Esophagus muscularis mucosa (tissue), 3 donors: ENCODE measurements at regions not wholly inside any gene's neighbourhood (a gene's known extent, or its start where the extent isn't known, plus 50 kb on each side); places are given as distances from the start of the nearest gene placed in this dataset.

Experiments used
- CTCF ChIP-seq, 3 experiments: fragments of 200-600 bp in 2 of 3; fragments of 450-650 bp in 1 of 3; sonication (generic) in 2 of 3; IDR thresholded peaks; one replicate each; pipeline ENCODE4 v1.5.1; 2017 to 2019; ENCODE audit warnings: antibody characterized with exemption in 3 of 3, mild to moderate bottlenecking in 2 of 3, moderate library complexity in 1 of 3
- POLR2A ChIP-seq: fragments of 450-650 bp; IDR thresholded peaks from one replicate; pipeline ENCODE4 v1.6.1; 2017; ENCODE audit warnings: antibody characterized with exemption, moderate library complexity, mild to moderate bottlenecking, low read depth
- POLR2AphosphoS5 ChIP-seq, 2 donors: sonication (generic); formaldehyde crosslinking; IDR thresholded peaks; one replicate each; pipeline ENCODE4 v1.6.1; 2017; ENCODE audit warnings: antibody characterized with exemption in 2 of 2

- TF ChIP-seq POLR2A (no peak), CTCF (IDR thresholded peaks at IDR 0.05) (no peak), POLR2AphosphoS5 (IDR thresholded peaks at IDR 0.05) (no peak)
Observed at GRCh38 chr7:117937049-117937752, 64.0 kb upstream of the CTTNBP2 start.
